Activated effector memory CD4-positive, alpha-beta T cell treated with Interleukin-2 at 50 U/mL for 16 hours (primary cell): ENCODE measurements at regions not wholly inside any gene's neighbourhood (a gene's known extent, or its start where the extent isn't known, plus 50 kb on each side); places are given as distances from the start of the nearest gene placed in this dataset.

Source experiments
- DNase-seq: peaks from one replicate; pipeline ENCODE4 v3.0.0-alpha.2; 2020

GRCh38 chr17:77435272-77436057 lies 294.7 kb downstream of the SEC14L1 start:
- no peak for DNase-seq

- DNase-seq, result no peak
Measured at GRCh38 chr17:77436058-77436442, 295.3 kb downstream of the SEC14L1 start.

- no peak for DNase-seq
Measured at GRCh38 chr17:77436481-77436880, 295.7 kb downstream of the SEC14L1 start.

- no peak for DNase-seq
Measured at GRCh38 chr17:77437017-77437416, 296.2 kb downstream of the SEC14L1 start.

- DNase-seq, result no peak
Measured at GRCh38 chr17:77437747-77438146, 297.0 kb downstream of the SEC14L1 start.

- no peak for DNase-seq
Measured at GRCh38 chr17:77438241-77439188, 297.7 kb downstream of the SEC14L1 start.

GRCh38 chr17:77439189-77440018 lies 298.6 kb downstream of the SEC14L1 start:
- DNase-seq, result no peak

- no peak for DNase-seq
Measured at GRCh38 chr17:77440560-77440981, 299.8 kb downstream of the SEC14L1 start.

- DNase-seq, result peak; percentile 65
Measured at GRCh38 chr17:77441130-77441920, 300.6 kb downstream of the SEC14L1 start.

- DNase-seq, result no peak
Measured at GRCh38 chr17:77441940-77442339, 301.2 kb downstream of the SEC14L1 start.

- no peak for DNase-seq
Measured at GRCh38 chr17:77442976-77443747, 302.4 kb downstream of the SEC14L1 start.

GRCh38 chr17:77443748-77444260 lies 303.0 kb downstream of the SEC14L1 start:
- DNase-seq, result no peak

GRCh38 chr17:77444628-77444983 lies 303.8 kb downstream of the SEC14L1 start:
- no peak for DNase-seq

GRCh38 chr17:77444984-77445759 lies 304.4 kb downstream of the SEC14L1 start:
- peak; percentile 82 for DNase-seq

GRCh38 chr17:77445760-77446532 lies 305.2 kb downstream of the SEC14L1 start:
- DNase-seq, result peak; percentile 61

GRCh38 chr17:77446940-77447634 lies 306.3 kb downstream of the SEC14L1 start:
- no peak for DNase-seq

- DNase-seq, result no peak
Measured at GRCh38 chr17:77449373-77449907, 308.7 kb downstream of the SEC14L1 start.
